ENCODE measurements at regions not wholly inside any gene's neighbourhood (a gene's known extent, or its start where the extent isn't known, plus 50 kb on each side); places are given as distances from the start of the nearest gene placed in this dataset.
"Not testable (repeated sequence)": the region's sequence is repeated elsewhere in the genome, so short reads cannot be mapped to it uniquely, and the experiment has no call there.

DNA sequence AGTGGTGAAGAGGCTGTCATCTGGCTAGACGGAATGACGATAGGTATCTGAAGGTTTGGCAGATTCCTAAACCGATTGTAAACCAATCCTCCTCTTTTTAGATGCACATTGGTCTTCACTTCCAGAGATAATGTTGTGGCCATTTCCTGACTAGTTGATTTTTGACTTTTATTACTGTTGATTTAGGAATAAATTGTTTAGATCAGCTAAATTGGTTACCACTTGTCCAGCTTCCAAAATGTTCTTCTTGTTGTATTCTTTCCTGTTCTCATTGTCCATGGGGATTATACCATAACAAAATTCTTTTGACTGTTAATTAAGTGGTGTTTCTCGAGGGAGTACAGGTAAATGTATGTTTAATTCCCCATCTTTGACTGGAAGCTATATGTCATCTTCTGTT lies 119.7 kb downstream of the MACROH2A1 start:
- no peak for DNase-seq

- DNase-seq: no peak
These were observed 122.9 kb downstream of the MACROH2A1 start for GRCh38 chr5:135276151-135276550.

GRCh38 chr5:135273212-135273611 lies 125.8 kb downstream of the MACROH2A1 start:
- no peak for DNase-seq

GRCh38 chr5:135272311-135272805 lies 126.7 kb downstream of the MACROH2A1 start:
- DNase-seq: no peak

GRCh38 chr5:135271533-135272310 lies 127.3 kb downstream of the MACROH2A1 start:
- DNase-seq: no peak

- DNase-seq: no peak
These were observed 129.1 kb downstream of the MACROH2A1 start for GRCh38 chr5:135269931-135270421.

GRCh38 chr5:135269199-135269598 lies 129.8 kb downstream of the MACROH2A1 start:
- DNase-seq: no peak

GRCh38 chr5:135266975-135267374 lies 132.1 kb downstream of the MACROH2A1 start:
- no peak for DNase-seq

GRCh38 chr5:135266303-135266635 lies 132.8 kb downstream of the MACROH2A1 start:
- DNase-seq: no peak

DNA sequence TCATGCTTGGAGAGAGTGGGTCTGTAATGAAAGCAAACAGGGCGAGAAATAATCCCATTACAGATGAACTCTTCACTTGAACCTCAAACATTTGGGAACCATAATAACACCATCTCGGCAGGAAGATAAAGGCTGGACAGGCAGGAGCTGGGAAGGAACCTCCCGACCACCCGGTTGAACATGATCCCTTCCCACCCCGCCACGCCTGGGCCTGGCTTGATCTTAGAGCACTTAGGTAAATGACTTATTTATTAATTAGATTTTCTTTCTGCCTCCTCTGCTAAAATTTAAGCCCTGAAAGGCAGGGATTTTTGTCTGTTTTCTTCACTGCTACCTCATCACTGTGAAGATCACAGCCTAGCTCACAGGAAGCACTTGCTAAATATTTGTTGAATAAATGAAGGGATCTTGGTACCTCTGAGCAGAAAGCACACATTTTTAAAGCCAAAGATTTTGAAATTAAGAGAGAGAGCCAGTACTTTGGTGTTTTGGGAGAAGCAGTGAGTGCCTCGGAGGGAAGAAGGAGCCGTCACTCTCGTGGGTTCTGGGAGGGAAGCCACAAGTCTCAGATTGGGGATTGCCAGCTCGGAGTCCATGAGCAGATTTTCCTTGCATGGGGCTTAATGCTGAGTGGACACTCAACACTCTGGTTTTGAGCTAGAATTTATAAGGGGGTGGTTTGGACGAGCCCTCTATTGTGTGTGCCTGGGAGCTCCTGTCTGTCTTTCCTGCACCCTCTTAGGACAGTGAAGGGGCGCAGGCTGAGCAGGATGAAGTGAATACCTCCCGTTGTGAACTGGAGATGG lies 133.3 kb downstream of the MACROH2A1 start:
- no peak for DNase-seq

DNA sequence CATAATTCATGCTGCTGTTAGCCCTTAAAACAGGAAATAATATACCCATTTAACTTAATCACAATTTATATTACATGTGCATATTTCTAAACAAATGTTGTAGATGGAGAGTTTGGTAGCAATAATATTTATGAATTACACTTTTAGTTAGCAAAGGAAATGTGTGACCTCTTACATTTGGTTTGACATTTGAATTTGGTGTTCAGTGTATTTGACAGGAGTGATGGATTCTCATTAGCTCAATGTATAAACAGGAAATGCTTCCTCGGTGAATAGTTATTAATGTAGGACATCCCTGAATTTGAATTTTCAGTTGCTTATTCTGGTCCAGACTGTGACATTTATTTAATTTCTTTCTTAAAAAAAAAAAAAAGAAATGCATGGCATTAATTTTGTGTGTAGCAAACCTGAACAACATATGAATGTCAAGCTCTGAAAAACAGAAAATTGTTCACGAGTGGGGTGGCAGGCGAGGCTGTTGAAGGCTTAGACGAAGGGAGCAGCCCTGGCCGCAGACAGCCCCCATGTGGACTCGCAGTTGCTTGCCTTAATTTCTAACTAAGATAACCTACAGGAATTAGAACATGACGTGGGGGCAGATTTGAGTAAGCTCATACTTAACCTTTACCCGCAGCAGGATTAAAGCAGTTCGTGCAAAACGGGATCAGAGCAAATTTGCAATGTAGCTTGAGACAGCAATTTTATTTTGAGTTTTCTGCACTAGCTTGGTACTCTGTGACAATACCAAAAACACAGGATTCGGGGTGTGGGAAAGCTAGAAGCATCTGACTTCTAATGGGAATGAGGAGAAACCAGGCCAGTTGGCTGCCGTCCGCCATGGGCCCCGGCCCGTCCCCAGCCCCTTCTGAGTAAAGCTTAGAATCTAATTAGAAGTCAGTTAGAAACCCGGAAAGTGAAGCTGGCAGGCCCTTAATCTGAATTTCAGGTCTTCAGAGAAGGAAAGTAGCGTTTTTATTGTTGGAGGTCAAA lies 134.3 kb downstream of the MACROH2A1 start:
- DNase-seq: no peak

GRCh38 chr5:135263022-135263668 lies 135.9 kb downstream of the MACROH2A1 start:
- no peak for DNase-seq

- no peak for DNase-seq
These were observed 136.7 kb downstream of the MACROH2A1 start for GRCh38 chr5:135262364-135262763.

DNA sequence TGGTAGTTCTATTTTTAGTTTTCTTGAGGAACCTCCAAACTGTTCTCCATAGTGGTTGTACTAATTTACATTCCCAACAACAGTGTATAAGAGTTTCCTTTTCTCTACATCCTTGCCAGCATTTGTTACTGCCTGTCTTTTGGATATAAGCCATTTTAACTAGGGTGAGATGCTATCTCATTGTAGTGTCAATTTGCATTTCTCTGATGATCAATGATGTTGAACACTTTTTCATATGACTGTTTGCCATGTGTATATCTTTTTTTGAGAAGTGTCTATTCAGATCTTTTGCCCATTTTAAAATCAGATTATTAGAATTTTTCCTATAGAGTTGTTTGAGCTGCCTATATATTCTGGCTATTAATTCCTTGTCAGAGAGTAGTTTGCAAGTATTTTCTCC lies 138.9 kb downstream of the MACROH2A1 start:
- DNase-seq: not testable (repeated sequence)

DNA sequence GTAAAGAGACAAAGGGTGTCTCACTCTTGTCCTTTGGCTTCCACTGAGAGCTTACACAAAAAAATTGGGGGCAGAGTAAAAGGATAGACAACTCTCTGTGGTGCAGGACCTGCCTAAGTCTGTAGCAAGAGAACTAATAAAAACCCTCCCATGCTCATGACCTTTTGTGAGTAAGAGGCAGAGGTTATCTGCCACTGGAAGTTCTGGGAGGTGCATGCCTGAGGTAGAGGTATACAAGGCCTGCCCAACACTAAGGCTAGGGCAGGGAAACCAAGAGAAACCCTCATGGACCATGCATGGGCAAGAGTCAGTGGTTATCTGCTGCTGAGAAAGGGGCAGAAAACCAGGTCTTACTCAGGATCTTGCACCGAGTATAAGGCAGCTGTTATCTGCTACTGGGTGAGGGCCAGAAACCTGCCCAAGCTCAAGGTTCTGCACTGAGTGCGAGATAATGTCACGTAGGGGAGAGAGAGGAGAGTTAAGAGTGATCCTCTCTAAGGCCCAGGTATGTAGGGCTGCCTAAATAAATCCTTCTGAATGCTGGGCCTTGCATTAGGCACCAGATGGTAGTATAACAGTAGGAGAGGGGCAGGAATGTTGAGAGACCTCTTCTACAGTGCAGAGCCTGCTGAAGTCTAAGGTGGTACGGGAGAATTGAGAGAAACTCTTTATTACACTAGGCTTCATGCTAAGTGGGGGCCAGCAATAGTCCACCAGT lies 143.4 kb downstream of the MACROH2A1 start:
- no peak for DNase-seq

GRCh38 chr5:135254183-135254582 lies 144.8 kb downstream of the MACROH2A1 start:
- DNase-seq: no peak

DNA sequence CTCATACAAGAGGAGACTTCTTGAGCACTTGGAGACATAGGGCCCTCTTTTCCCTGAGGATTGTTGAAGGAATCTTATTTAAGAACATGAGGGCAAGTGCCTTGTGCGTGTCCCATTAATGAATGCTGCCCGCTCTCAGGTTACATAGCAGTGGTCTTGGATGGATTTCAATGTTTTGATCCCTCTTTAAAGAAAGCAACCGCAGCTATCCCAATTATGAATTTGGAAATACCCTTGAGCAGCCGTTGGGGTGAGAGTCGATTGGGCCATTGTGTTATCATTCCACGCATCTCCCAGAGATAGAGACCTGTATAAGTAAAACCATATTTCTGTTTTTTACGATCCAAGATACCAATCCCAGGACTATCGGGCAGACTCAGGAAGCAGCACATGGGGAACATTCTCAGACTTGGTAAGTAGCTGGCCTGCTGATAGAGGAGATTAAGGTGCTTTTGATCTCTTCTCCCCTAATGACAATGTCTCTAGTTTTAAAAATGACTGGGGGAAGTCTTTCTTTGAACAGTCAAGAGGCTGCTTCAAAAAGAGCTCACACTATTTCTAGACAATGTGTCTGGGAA lies 145.3 kb downstream of the MACROH2A1 start:
- no peak for DNase-seq

DNA sequence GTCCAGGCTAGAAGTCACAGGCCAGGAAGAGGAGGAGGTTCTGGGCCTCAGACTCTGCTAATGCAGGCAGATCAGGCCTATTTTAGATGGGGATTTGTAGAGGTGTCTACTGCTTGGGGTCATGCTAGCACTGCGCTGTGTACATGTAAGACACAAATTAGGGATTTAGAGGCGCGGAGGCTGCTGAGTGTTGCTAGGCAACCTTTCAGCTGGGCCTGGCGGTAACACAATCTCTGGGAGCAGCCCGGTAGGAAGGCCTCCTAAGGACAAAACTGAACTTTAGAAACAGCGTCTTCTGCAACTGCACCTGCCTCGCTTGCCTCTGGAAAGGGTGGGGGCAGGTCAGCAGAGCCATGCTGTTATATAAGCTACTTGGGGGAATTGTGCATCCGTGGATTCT lies 147.9 kb downstream of the MACROH2A1 start:
- DNase-seq: no peak

DNA sequence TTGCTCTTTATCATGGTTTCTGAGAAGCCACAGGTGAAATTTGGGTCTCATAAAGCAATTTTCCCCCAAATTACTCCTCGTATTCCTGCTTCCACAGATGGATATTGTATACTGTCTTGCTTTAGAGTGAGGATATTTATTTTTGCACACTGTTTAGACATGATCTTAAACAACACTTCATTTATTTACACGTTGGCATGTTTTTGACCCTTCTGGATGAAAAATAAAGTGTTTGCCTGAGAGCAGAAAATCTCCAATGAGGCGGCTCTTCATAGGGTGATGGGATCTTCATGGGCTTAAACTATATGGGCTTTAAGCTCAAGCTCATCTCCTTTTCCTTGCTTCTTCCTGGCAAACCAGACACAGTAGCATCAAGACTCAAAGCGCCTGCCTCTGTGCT lies 148.4 kb downstream of the MACROH2A1 start:
- no peak for DNase-seq

DNA sequence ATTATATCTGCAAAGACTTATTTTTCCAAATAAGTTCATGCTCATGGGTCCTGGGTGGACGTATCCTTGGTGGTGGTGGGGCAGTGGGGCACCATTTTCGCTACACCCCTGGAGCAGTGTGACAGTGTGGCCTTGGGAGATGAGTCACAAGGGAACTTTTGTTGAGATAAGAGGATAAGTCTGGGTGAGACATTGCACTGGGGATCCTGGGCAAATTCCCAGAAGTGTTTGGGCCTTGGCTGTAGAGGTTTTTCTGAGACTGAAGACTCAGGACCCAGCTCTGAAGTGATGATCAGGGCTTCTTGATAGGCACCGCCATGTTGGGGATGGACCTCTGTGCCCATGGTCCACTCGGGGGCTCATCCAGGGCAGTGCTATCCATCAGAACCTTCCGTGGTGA lies 149.4 kb downstream of the MACROH2A1 start:
- DNase-seq: no peak

GRCh38 chr5:135248801-135249231 lies 150.2 kb downstream of the MACROH2A1 start:
- DNase-seq: no peak
